GM10266 (cell line): ENCODE measurements at regions not wholly inside any gene's neighbourhood (a gene's known extent, or its start where the extent isn't known, plus 50 kb on each side); places are given as distances from the start of the nearest gene placed in this dataset.
A peak's percentile ranks its signal among the peaks of the same experiment; 100 is the strongest.
"Not testable (repeated sequence)": the region's sequence is repeated elsewhere in the genome, so short reads cannot be mapped to it uniquely, and the experiment has no call there.

Experiments
- DNase-seq: peaks from one replicate; pipeline ENCODE4 v3.0.0; 2012; ENCODE audit errors: extremely low spot score
- TF ChIP-seq, protein P1 (sequence below): IDR thresholded peaks from 2 replicates; pipeline ENCODE4 v1.5.1; 2012; ENCODE audit warnings: mild to moderate bottlenecking, low read depth; ENCODE audit not compliant: control insufficient read depth, insufficient read depth; ENCODE audit errors: missing control alignments

DNA sequence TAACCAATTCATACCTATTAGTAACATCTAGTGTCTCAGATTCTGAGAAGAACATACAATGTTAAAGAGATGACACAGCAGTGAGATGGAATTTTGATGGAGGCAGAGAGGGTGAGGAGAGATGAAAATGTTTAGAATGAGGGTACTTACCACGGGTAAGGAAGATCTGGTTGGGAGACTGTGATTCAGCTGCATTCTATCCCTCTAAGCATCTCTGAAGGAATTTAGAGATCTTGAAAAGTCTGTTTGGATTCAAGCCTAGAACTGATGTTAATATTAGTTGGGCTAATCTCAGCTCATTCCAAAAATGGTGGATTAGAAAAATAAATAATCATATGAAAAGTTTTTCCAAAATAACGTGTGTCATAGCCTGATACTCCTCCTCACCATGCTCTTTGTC lies 191.5 kb upstream of the CLINT1 start:
- TF ChIP-seq, protein P1, sequence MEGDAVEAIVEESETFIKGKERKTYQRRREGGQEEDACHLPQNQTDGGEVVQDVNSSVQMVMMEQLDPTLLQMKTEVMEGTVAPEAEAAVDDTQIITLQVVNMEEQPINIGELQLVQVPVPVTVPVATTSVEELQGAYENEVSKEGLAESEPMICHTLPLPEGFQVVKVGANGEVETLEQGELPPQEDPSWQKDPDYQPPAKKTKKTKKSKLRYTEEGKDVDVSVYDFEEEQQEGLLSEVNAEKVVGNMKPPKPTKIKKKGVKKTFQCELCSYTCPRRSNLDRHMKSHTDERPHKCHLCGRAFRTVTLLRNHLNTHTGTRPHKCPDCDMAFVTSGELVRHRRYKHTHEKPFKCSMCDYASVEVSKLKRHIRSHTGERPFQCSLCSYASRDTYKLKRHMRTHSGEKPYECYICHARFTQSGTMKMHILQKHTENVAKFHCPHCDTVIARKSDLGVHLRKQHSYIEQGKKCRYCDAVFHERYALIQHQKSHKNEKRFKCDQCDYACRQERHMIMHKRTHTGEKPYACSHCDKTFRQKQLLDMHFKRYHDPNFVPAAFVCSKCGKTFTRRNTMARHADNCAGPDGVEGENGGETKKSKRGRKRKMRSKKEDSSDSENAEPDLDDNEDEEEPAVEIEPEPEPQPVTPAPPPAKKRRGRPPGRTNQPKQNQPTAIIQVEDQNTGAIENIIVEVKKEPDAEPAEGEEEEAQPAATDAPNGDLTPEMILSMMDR: no peak
- DNase-seq: no peak

DNA sequence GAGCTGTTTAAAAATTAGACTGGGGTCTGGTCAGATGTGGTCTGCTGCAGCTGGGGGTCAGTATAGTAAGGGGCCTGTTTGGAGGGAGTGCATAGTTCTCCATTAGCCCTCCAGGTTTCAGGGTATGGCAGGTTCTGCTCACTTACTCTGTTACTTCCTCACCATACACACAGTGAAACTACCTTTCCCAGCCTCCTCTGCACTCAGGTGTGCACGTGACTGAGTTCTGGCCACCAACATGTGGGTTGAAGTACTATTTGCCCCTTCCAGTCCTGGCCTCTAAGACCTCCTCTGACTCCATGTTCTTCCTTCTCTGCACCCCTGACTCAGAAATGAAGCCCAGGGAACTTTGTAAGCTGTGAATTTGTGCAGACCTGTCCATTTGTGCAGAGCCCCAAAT lies 190.5 kb upstream of the CLINT1 start:
- TF ChIP-seq, protein P1: no peak
- no peak for DNase-seq

DNA sequence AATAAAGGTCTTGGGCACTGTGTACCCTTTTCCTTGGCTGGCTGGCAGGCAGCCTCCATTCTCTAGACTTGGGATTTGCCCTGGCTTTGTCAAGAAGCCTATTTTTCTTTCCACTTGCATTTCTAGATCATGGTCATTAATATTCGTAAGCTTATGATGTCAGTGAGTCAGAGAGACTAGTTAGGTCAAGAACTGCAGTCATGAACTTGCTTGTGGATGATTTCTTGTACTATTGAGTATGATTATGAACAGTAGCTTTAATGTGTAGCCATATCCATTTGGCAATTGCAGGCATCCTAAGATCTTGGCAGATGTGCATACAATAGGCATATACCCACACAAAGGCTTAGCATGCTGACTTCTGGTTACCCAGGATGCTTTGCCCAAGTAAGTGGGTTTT lies 186.8 kb upstream of the CLINT1 start:
- TF ChIP-seq, protein P1: no peak
- no peak for DNase-seq

DNA sequence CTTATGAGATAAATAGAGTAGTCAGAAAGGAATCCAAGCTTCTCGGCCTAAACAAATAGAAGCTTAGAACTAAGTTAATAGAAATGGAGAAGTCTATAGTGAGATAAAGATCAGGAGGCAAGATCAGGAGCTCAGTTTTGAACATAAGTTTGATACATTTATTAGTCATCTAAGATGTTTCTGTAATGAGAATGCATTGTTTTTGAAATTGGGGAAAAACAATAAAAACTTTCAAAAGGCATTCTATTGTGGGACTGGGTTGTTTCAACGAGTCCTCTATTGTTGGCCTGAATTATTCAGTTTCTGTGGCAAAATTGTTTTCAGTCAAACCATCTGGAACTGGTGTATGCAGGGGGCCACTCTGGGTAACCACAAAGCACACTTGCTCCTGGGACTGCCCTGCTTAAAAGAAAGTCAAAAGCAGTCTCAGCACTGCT lies 181.0 kb upstream of the CLINT1 start:
- peak; percentile 42 for DNase-seq
- TF ChIP-seq, protein P1: no peak

DNA sequence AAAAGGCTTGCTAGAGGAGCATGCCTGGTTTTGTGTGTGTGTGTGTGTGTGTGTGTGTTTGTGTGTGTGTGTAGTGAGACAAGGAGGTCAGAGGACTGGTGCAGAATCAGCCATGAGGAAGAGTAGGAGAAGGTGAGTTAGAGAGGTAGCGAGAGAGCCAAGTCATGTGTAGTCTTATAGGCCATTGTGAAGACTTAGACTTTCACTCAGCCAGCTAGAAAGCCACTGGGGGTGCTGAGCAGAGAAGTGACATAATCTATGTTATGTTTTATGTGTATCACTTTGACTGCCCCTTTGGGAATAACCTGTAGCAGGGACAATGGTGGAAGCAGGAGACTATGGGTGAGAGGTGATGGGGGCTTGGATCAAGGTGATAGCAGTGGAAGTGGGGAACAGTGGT lies 180.5 kb upstream of the CLINT1 start:
- TF ChIP-seq, protein P1: no peak
- peak; percentile 25 for DNase-seq

DNA sequence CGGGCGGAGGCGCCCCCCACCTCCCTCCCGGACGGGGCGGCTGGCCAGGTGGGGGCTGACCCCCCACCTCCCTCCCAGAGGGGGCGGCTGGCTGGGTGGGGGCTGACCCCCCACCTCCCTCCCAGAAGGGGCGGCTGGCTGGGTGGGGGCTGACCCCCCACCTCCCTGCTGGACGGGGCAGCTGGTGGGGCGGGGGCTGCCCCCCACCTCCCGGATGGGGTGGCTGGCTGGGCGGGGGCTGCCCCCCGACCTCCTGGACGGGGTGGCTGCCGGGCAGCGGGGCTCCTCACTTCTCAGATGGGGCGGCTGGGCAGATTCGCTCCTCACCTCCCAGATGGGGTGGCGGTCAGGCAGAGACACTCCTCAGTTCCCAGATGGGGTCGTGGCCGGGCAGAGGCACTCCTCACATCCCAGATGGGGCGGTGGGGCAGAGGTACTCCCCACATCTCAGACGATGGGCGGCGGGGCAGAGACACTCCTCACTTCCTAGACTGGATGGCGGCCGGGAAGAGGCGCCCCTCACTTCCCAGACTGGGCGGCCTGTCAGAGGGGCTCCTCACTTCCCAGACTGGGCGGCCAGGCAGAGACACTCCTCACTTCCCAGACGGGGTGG lies 178.1 kb upstream of the CLINT1 start:
- DNase-seq: not testable (repeated sequence)

DNA sequence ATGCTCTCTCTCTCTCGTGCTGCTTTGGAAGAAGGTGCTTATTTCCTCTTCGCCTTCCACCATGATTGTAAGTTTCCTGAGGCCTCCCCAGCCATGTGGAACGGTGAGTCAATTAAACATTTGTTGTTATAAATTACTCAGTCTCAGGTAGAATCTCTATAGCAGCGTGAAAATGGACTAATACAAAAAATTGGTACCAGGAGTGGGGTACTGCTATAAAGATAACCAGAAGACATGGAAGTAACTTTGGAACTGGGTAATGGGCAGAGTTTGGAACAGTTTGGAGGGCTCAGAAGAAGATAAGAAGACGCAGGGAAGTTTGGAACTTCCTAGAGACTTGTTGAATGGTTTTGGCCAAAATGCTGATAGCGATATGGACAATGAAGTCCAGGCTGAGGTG lies 175.6 kb upstream of the CLINT1 start:
- not testable (repeated sequence) for DNase-seq

DNA sequence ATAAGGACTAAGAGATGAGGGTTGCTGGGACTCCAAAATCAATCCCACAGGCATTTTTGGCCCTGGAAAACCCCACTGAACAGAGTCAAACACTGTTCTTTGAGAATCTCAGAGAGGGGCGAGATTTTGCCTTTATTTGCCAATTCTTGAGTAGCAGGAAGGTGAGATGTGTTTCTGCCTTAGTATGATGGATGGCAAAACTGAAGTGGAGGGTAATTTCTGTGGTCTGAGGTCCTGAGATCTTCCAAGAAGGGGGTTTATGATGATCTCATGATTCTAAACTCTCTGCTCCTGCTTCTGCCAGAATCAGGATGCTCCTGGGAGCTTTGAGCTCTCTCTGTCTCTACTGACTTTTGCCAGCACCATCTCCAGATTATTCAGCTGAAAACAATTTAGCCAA lies 174.8 kb upstream of the CLINT1 start:
- TF ChIP-seq, protein P1: no peak
- no peak for DNase-seq
